Panc1 (cell line): ENCODE measurements at regions not wholly inside any gene's neighbourhood (a gene's known extent, or its start where the extent isn't known, plus 50 kb on each side); places are given as distances from the start of the nearest gene placed in this dataset.

Experiments
- ATAC-seq: fragments of 200-7000 bp; cut with Tn5 transposase; 2 replicates; pipeline ENCODE4 v1.9.1; 2020; ENCODE audit warnings: mild to moderate bottlenecking, moderate library complexity
- BruUV-seq: library from RNA; stranded (reverse); fragments of 400-500 nt; replicated peaks from 2 replicates; lab custom pipeline; 2021; lab: Mats Ljungman, UMichigan
- CTCF ChIA-PET: fragments of 300-600 bp; sonication (Branson Sonifier 250); formaldehyde crosslinking; loops from one replicate; lab custom pipeline; 2022; ENCODE audit warnings: antibody characterized with exemption; lab: Charles Lee
- POLR2A ChIA-PET: fragments of 300-600 bp; sonication (Branson Sonifier 250); formaldehyde crosslinking; loops from one replicate; lab custom pipeline; 2022; ENCODE audit warnings: antibody characterized with exemption; lab: Charles Lee
- DNase-seq: peaks from one replicate; pipeline ENCODE4 v3.0.0-alpha.2; 2010; ENCODE audit warnings: low read depth, low spot score
- H3K27ac ChIP-seq: 2 replicates; pipeline ENCODE4 v1.5.1; 2011; ENCODE audit warnings: mild to moderate bottlenecking, low read length, inconsistent platforms
- H3K27me3 ChIP-seq: fragments of 200-500 bp; sonication (Bioruptor generic); 2 replicates; pipeline ENCODE4 v1.6.0; 2014; ENCODE audit warnings: low read length, inconsistent platforms; ENCODE audit not compliant: control insufficient read depth, insufficient read depth
- H3K36me3 ChIP-seq: fragments of 200-500 bp; sonication (Bioruptor generic); 2 replicates; pipeline ENCODE4 v1.5.1; 2014; ENCODE audit warnings: inconsistent platforms, mild to moderate bottlenecking, low read length, moderate library complexity; ENCODE audit not compliant: control insufficient read depth, insufficient read depth
- H3K4me1 ChIP-seq: 2 replicates; pipeline ENCODE4 v1.5.1; 2011; ENCODE audit warnings: inconsistent platforms, mild to moderate bottlenecking, low read length, moderate library complexity; ENCODE audit not compliant: control insufficient read depth, insufficient read depth
- H3K4me3 ChIP-seq, 2 experiments: 2 replicates each; pipeline ENCODE4 v1.5.1; 2011 to 2012; ENCODE audit warnings: low read depth in 2 of 2, low read length in 2 of 2, mild to moderate bottlenecking in 2 of 2, inconsistent platforms in 1 of 2, moderate library complexity in 1 of 2
- H3K9me3 ChIP-seq: fragments of 200-500 bp; sonication (Bioruptor generic); 2 replicates; pipeline ENCODE4 v1.5.1; 2014; ENCODE audit warnings: low read depth, mild to moderate bottlenecking, inconsistent platforms, low read length, moderate library complexity; ENCODE audit not compliant: control insufficient read depth, insufficient read depth
- POLR2AphosphoS5 ChIP-seq: IDR thresholded peaks from 2 replicates; pipeline ENCODE4 v1.6.1; 2012; ENCODE audit warnings: mild to moderate bottlenecking, low read depth, low read length, moderate library complexity
- SIN3A ChIP-seq: IDR thresholded peaks from 2 replicates; pipeline ENCODE4 v1.6.1; 2012; ENCODE audit warnings: low read depth, mild to moderate bottlenecking, low read length, moderate library complexity, borderline replicate concordance; ENCODE audit not compliant: insufficient read depth
- TCF7L2 ChIP-seq: IDR thresholded peaks from 2 replicates; pipeline ENCODE4 v1.6.1; 2011; ENCODE audit warnings: mild to moderate bottlenecking, low read depth, low read length, inconsistent platforms
- in situ Hi-C: cut with HindIII; loops from 2 replicates; pipeline ENCODE4 v1.10.0; 2016; ENCODE audit warnings: low sequenced_read_pairs, low pct_unique_long_range_greater_than_20kb
- intact Hi-C: fragments of 100-400 bp; cut with micrococcal nuclease; formaldehyde crosslinking; loops from one replicate; pipeline ENCODE4 v1.10.0; 2022; ENCODE audit not compliant: unreplicated experiment
- TF ChIP-seq, protein P1 (sequence below), 2 experiments: IDR thresholded peaks; 2 replicates each; pipeline ENCODE4 v1.6.1; 2011 to 2012; ENCODE audit warnings: low read depth in 2 of 2, control low read depth in 1 of 2, low read length in 1 of 2, mild to moderate bottlenecking in 1 of 2, moderate library complexity in 1 of 2; ENCODE audit not compliant: insufficient read depth in 1 of 2
- TF ChIP-seq, protein P2 (sequence below): fragments of 450-650 bp; IDR thresholded peaks from 2 replicates; pipeline ENCODE4 v1.5.1; 2017; ENCODE audit warnings: mild to moderate bottlenecking

DNA sequence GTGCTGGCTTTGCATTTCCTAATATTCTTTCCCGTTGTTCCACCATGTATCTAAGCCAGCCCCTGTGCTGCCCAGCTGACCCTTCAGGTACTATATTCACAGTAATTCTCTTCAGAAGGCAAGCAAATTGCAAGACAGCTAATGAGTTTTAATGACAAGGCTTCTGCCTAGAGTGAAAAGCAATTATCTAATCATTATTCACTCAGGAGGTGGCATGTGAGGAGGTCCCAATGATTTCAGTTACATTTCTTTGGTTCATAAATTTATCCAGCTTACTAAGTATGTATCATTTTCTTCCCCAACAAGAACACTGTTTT is 123.0 kb downstream of the RASGEF1B start:
- CTCF ChIA-PET, result no interaction called here
- no TSS peak for BruUV-seq

DNA sequence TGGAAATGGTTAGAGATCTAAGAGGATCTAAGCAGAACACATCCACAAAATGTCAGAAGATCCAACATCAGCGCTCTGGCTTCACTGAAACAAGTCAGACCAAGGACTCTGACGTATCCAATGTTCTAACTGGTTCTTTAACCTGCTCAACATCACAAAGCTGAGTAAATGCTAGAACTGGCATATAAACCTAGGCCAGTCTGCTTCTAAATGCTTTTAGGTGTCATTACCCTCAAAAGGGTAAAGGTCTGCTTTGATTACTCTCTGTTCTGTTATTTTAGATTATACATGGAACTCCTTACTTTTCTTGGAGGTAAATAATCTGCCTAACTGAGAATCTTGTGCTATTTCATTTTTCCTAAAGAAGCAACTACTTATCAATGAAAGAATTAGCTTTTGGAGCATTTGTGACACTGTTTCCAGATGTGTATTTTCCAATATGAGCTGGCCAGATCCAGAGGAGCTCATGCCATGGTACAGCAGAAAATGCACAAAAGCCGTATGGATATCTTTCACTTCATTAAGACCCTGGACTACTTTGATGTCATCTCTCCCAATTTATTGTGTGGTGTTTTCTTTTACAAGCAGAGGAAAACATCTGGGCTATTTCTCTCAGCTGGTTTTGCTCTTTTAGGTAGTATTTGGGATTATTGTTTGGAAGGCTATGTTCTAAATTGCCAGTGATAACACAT is 123.5 kb downstream of the RASGEF1B start:
- ATAC-seq (no peak), DNase-seq (no peak)
- Histone ChIP-seq H3K27ac (no peak overlapping the region), H3K27me3 (no peaks in the 10 kb centered on the region), H3K4me1 (no peaks in the 10 kb centered on the region), H3K4me3 (no peak overlapping the region), H3K36me3 (no peaks in the 10 kb centered on the region), H3K9me3 (no peaks in the 10 kb centered on the region)
- ChIA-PET POLR2A (no interaction called here), CTCF (no interaction called here)
- no TSS peak for BruUV-seq
- TF ChIP-seq POLR2AphosphoS5, result no peak
- in situ Hi-C loops (no loop called here), intact Hi-C loops (no loop called here)

More for the DNA sequence above, 123.0 kb downstream of the RASGEF1B start:
- Histone ChIP-seq H3K4me3 (no peak overlapping the region), H3K9me3 (no peaks in the 10 kb centered on the region), H3K27me3 (no peaks in the 10 kb centered on the region), H3K4me1 (no peaks in the 10 kb centered on the region), H3K36me3 (no peaks in the 10 kb centered on the region), H3K27ac (no peak overlapping the region)
- no peak for ATAC-seq
- no peak for TF ChIP-seq POLR2AphosphoS5
- TF ChIP-seq, protein P1, sequence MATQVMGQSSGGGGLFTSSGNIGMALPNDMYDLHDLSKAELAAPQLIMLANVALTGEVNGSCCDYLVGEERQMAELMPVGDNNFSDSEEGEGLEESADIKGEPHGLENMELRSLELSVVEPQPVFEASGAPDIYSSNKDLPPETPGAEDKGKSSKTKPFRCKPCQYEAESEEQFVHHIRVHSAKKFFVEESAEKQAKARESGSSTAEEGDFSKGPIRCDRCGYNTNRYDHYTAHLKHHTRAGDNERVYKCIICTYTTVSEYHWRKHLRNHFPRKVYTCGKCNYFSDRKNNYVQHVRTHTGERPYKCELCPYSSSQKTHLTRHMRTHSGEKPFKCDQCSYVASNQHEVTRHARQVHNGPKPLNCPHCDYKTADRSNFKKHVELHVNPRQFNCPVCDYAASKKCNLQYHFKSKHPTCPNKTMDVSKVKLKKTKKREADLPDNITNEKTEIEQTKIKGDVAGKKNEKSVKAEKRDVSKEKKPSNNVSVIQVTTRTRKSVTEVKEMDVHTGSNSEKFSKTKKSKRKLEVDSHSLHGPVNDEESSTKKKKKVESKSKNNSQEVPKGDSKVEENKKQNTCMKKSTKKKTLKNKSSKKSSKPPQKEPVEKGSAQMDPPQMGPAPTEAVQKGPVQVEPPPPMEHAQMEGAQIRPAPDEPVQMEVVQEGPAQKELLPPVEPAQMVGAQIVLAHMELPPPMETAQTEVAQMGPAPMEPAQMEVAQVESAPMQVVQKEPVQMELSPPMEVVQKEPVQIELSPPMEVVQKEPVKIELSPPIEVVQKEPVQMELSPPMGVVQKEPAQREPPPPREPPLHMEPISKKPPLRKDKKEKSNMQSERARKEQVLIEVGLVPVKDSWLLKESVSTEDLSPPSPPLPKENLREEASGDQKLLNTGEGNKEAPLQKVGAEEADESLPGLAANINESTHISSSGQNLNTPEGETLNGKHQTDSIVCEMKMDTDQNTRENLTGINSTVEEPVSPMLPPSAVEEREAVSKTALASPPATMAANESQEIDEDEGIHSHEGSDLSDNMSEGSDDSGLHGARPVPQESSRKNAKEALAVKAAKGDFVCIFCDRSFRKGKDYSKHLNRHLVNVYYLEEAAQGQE (IDR thresholded peaks at IDR 0.05; ENCODE audit: insufficient read depth in 1 of 2, low read depth in 2 of 2, low read length in 1 of 2), result no peak
- no peak for TF ChIP-seq SIN3A
- TF ChIP-seq TCF7L2, result no peak
- TF ChIP-seq, protein P2, sequence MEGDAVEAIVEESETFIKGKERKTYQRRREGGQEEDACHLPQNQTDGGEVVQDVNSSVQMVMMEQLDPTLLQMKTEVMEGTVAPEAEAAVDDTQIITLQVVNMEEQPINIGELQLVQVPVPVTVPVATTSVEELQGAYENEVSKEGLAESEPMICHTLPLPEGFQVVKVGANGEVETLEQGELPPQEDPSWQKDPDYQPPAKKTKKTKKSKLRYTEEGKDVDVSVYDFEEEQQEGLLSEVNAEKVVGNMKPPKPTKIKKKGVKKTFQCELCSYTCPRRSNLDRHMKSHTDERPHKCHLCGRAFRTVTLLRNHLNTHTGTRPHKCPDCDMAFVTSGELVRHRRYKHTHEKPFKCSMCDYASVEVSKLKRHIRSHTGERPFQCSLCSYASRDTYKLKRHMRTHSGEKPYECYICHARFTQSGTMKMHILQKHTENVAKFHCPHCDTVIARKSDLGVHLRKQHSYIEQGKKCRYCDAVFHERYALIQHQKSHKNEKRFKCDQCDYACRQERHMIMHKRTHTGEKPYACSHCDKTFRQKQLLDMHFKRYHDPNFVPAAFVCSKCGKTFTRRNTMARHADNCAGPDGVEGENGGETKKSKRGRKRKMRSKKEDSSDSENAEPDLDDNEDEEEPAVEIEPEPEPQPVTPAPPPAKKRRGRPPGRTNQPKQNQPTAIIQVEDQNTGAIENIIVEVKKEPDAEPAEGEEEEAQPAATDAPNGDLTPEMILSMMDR, result no peak
- in situ Hi-C loops (no loop called here), intact Hi-C loops (no loop called here)
- POLR2A ChIA-PET, result no interaction called here
- no peak for DNase-seq

DNA sequence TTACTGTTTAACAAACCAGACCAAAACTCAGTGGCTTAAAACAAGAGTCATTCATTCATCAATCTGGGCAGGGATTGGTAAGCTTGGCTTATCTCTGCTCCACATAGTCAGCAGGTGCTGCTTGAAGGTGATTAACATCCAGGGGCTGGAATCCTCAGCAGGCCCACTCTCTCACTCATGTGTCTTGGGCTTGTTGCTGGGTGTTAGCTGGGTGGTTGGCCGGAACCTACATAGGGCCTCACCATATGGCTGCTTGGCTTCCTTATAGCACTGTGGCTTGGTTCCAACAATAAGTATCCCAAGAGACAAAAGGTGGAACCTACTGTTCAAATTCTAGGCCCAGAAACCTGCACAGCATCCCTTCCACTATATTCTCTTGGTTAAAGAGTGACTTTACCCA is 125.0 kb downstream of the RASGEF1B start:
- TF ChIP-seq SIN3A, result no peak
- no peak for TF ChIP-seq TCF7L2
- TF ChIP-seq, protein P1 (IDR thresholded peaks at IDR 0.05; ENCODE audit: insufficient read depth in 1 of 2, low read depth in 2 of 2, low read length in 1 of 2), result no peak
- TF ChIP-seq POLR2AphosphoS5, result no peak
- TF ChIP-seq, protein P2, result no peak
- no TSS peak for BruUV-seq
- Histone ChIP-seq H3K9me3 (no peaks in the 10 kb centered on the region), H3K36me3 (no peaks in the 10 kb centered on the region), H3K4me1 (no peaks in the 10 kb centered on the region), H3K27ac (no peak overlapping the region), H3K4me3 (no peak overlapping the region), H3K27me3 (no peaks in the 10 kb centered on the region)
- ChIA-PET POLR2A (no interaction called here), CTCF (no interaction called here)
- ATAC-seq (no peak), DNase-seq (no peak)
- in situ Hi-C loops, result no loop called here
- intact Hi-C loops, result no loop called here
